Common myeloid progenitor, CD34-positive (primary cell): ENCODE measurements at regions not wholly inside any gene's neighbourhood (a gene's known extent, or its start where the extent isn't known, plus 50 kb on each side); places are given as distances from the start of the nearest gene placed in this dataset.
"Not testable (repeated sequence)": the region's sequence is repeated elsewhere in the genome, so short reads cannot be mapped to it uniquely, and the experiment has no call there.

ENCODE experiments used
- CTCF ChIA-PET: fragments of 350-600 bp; sonication (Branson Sonifier 250); formaldehyde crosslinking; loops from one replicate; lab custom pipeline; 2021; ENCODE audit warnings: antibody characterized with exemption; lab: Charles Lee
- POLR2A ChIA-PET: fragments of 350-600 bp; sonication (Branson Sonifier 250); formaldehyde crosslinking; loops from one replicate; lab custom pipeline; 2021; ENCODE audit warnings: antibody characterized with exemption; lab: Charles Lee
- DNase-seq, 3 donors: peaks; one replicate each; pipeline versions ENCODE4 v3.0.0 to v3.0.0-alpha.2; 2013
- H3K27ac ChIP-seq, 2 experiments: 1 replicate in 1 of 2; 2 replicates in 1 of 2; pipeline ENCODE4 v1.7.0; 2013; ENCODE audit warnings: inconsistent platforms in 2 of 2, low read length in 2 of 2, mild to moderate bottlenecking in 2 of 2, low read depth in 1 of 2, moderate library complexity in 1 of 2; ENCODE audit not compliant: severe bottlenecking in 2 of 2, insufficient read depth in 1 of 2, poor library complexity in 1 of 2
- H3K27me3 ChIP-seq, 5 experiments: replicated peaks in 2 of 5; 1 replicate in 3 of 5; 2 replicates in 2 of 5; pipeline versions ENCODE4 v1.6.1 to v1.7.0; 2013; ENCODE audit warnings: low read length in 4 of 5, mild to moderate bottlenecking in 2 of 5, moderate library complexity in 2 of 5, inconsistent platforms in 1 of 5; ENCODE audit not compliant: insufficient read depth in 5 of 5, control insufficient read depth in 4 of 5
- H3K36me3 ChIP-seq, 4 experiments: 1 replicate in 2 of 4; 2 replicates in 2 of 4; pipeline versions ENCODE4 v1.6.1 to v1.7.0; 2013; ENCODE audit warnings: low read length in 3 of 4, control low read depth in 1 of 4, mild to moderate bottlenecking in 1 of 4; ENCODE audit not compliant: control insufficient read depth in 4 of 4, insufficient read depth in 4 of 4
- H3K4me1 ChIP-seq, 4 experiments: 1 replicate in 3 of 4; 2 replicates in 1 of 4; pipeline versions ENCODE4 v1.6.1 to v1.7.1; 2013; ENCODE audit warnings: low read length in 3 of 4, mild to moderate bottlenecking in 3 of 4, control low read depth in 1 of 4, inconsistent platforms in 1 of 4, moderate library complexity in 1 of 4; ENCODE audit not compliant: control insufficient read depth in 4 of 4, insufficient read depth in 4 of 4; ENCODE audit errors: control extremely low read depth in 1 of 4
- H3K4me3 ChIP-seq, 7 experiments: 1 replicate in 4 of 7; 2 replicates in 3 of 7; pipeline versions ENCODE4 v1.5.1 to v1.7.0; 2013; ENCODE audit warnings: mild to moderate bottlenecking in 7 of 7, low read length in 6 of 7, moderate library complexity in 6 of 7, inconsistent platforms in 2 of 7, low read depth in 2 of 7, control low read depth in 1 of 7; ENCODE audit not compliant: insufficient read depth in 4 of 7, control insufficient read depth in 1 of 7; ENCODE audit errors: extremely low read depth in 1 of 7
- H3K9me3 ChIP-seq, 5 experiments: 1 replicate in 4 of 5; 2 replicates in 1 of 5; pipeline versions ENCODE4 v1.6.1 to v1.7.1; 2013; ENCODE audit warnings: low read length in 4 of 5, mild to moderate bottlenecking in 2 of 5, inconsistent platforms in 1 of 5, low read depth in 1 of 5, moderate library complexity in 1 of 5; ENCODE audit not compliant: control insufficient read depth in 4 of 5, insufficient read depth in 2 of 5; ENCODE audit errors: control extremely low read depth in 1 of 5
- whole genome bisulfite sequencing: methylation state at CpG from one replicate; pipeline ENCODE4 v1.1.5; 2013; ENCODE audit not compliant: insufficient coverage; 5-methylcytosine and 5-hydroxymethylcytosine counted together

- Histone ChIP-seq H3K4me1 (no peaks in the 10 kb centered on the region), H3K27ac (no peak overlapping the region), H3K4me3 (no peak overlapping the region), H3K27me3 (no peaks in the 10 kb centered on the region), H3K36me3 (no peaks in the 10 kb centered on the region), H3K9me3 (no peaks in the 10 kb centered on the region)
- DNase-seq, result no peak
- POLR2A ChIA-PET, result no interaction called here
- WGBS, result no CpG with 5 or more reads among the region's 1 CpG
- CTCF ChIA-PET, result interaction anchor here (0.7 kb wide), 1 partner anchor 501 kb away, joined by 4 read pairs; no protein-coding TSS in a partner anchor
Measured at GRCh38 chr7:114342431-114343179, 72.0 kb upstream of the FOXP2 start.

- CTCF ChIA-PET, result no interaction called here
- no peak for DNase-seq
- 96% methylated on average over 3 of the region's 3 CpGs for WGBS
- POLR2A ChIA-PET, result no interaction called here
- no peaks in the 10 kb centered on the region for H3K36me3 ChIP-seq
- no peaks in the 10 kb centered on the region for H3K4me1 ChIP-seq
- H3K4me3 ChIP-seq, result no peak overlapping the region
- H3K9me3 ChIP-seq, result no peaks in the 10 kb centered on the region
- H3K27ac ChIP-seq, result no peak overlapping the region
- H3K27me3 ChIP-seq, result no peaks in the 10 kb centered on the region
Measured at GRCh38 chr7:114341648-114342047, 73.0 kb upstream of the FOXP2 start.

GRCh38 chr7:114334989-114335388 lies 79.6 kb upstream of the FOXP2 start:
- no peaks in the 10 kb centered on the region for H3K36me3 ChIP-seq
- ChIA-PET POLR2A (no interaction called here), CTCF (no interaction called here)
- H3K4me3 ChIP-seq, result no peak overlapping the region
- H3K27me3 ChIP-seq, result peaks cover 0 to 2% (median 0%) of the 10 kb centered on the region in 5 experiments
- DNase-seq, result no peak
- no CpG with 5 or more reads among the region's 1 CpG for WGBS
- no peak overlapping the region for H3K27ac ChIP-seq
- H3K4me1 ChIP-seq, result no peaks in the 10 kb centered on the region
- H3K9me3 ChIP-seq, result no peaks in the 10 kb centered on the region

- DNase-seq, H3K4me1 ChIP-seq, H3K4me3 ChIP-seq, H3K36me3 ChIP-seq, H3K27me3 ChIP-seq, H3K9me3 ChIP-seq, H3K27ac ChIP-seq, POLR2A ChIA-PET: not testable (repeated sequence)
- WGBS, result 100% methylated on average over 2 of the region's 10 CpGs
- CTCF ChIA-PET, result interaction anchor here (0.7 kb wide), 1 partner anchor 170 kb away, joined by 3 read pairs; no protein-coding TSS in a partner anchor
Measured at GRCh38 chr7:114329458-114329857, 85.2 kb upstream of the FOXP2 start.

GRCh38 chr7:114317450-114318098 lies 97.0 kb upstream of the FOXP2 start:
- no peaks in the 10 kb centered on the region for H3K27me3 ChIP-seq
- POLR2A ChIA-PET, result no interaction called here
- CTCF ChIA-PET, result no interaction called here
- 50% methylated on average over 2 of the region's 2 CpGs for WGBS
- no peaks in the 10 kb centered on the region for H3K9me3 ChIP-seq
- H3K27ac ChIP-seq, result no peak overlapping the region
- no peaks in the 10 kb centered on the region for H3K4me1 ChIP-seq
- no peak overlapping the region for H3K4me3 ChIP-seq
- no peak for DNase-seq
- no peaks in the 10 kb centered on the region for H3K36me3 ChIP-seq

- CTCF ChIA-PET, result no interaction called here
- no peak for DNase-seq
- no peak overlapping the region for H3K27ac ChIP-seq
- H3K4me1 ChIP-seq, result peaks cover 0 to 7% (median 0%) of the 10 kb centered on the region in 4 experiments
- POLR2A ChIA-PET, result no interaction called here
- H3K4me3 ChIP-seq, result no peak overlapping the region
- no peaks in the 10 kb centered on the region for H3K27me3 ChIP-seq
- peaks cover 0 to 1% (median 0%) of the 10 kb centered on the region in 5 experiments for H3K9me3 ChIP-seq
- 100% methylated on average over 1 of the region's 1 CpG for WGBS
- H3K36me3 ChIP-seq, result no peaks in the 10 kb centered on the region
Measured at GRCh38 chr7:114312649-114313048, 102.0 kb upstream of the FOXP2 start.
